ENCODE measurements at regions not wholly inside any gene's neighbourhood (a gene's known extent, or its start where the extent isn't known, plus 50 kb on each side); places are given as distances from the start of the nearest gene placed in this dataset.

DNA sequence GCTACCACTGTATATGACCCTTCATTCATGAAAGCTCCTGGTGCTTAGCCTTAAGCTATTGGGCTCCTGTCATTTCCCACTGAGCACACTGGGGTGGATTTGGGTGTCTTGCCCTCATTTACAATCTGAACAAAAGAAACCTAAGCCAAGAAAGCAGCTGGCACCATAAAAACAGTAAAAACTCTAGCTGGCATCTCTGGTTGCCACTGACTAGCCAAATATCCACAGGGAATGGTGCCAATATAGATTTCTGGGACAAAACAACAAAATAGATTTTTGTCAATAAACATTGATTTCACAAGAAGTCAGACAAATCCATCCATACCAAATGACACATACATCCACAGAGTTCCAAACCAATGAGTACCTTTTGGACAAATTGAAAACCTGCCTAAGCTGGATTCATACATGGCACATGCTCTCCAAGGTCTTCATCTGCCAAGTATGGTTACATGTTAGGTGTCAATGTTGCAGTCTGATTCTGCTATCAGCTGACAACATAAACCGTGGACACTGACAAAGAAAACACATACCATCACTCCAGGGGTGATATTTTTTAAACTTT, 1081.5 kb upstream of the ZEB2 start:
- TF ChIP-seq, protein P1, sequence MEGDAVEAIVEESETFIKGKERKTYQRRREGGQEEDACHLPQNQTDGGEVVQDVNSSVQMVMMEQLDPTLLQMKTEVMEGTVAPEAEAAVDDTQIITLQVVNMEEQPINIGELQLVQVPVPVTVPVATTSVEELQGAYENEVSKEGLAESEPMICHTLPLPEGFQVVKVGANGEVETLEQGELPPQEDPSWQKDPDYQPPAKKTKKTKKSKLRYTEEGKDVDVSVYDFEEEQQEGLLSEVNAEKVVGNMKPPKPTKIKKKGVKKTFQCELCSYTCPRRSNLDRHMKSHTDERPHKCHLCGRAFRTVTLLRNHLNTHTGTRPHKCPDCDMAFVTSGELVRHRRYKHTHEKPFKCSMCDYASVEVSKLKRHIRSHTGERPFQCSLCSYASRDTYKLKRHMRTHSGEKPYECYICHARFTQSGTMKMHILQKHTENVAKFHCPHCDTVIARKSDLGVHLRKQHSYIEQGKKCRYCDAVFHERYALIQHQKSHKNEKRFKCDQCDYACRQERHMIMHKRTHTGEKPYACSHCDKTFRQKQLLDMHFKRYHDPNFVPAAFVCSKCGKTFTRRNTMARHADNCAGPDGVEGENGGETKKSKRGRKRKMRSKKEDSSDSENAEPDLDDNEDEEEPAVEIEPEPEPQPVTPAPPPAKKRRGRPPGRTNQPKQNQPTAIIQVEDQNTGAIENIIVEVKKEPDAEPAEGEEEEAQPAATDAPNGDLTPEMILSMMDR (conservative IDR thresholded peaks at IDR 0.05): no peak
- TF ChIP-seq EZH2 (IDR thresholded peaks at IDR 0.05; ENCODE audit: low read depth): no peak
- no peaks in the 10 kb centered on the region for H4K20me1 ChIP-seq (ENCODE audit: insufficient read depth)

DNA sequence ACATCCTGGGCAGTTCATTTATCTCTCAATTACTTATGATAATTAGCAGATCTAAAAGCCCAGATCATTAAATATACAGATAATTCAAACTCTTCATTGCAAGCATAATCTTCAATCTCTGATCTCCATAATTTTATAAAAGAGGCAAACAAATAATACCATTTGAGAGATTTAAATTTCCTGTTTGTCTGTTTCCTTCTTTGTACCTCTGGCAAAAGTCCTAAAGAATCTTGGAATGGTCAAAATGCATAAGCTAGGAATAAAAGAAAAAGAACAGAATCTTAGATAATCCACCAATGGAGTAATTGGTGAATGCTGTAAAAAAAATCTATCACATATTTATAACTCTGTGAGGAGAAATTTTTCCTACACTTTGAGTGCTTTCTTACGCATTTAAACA, 1080.9 kb upstream of the ZEB2 start:
- intact Hi-C loops (cut with micrococcal nuclease; ENCODE audit: unreplicated experiment): no loop called here
- Histone ChIP-seq H3K9me3 (ENCODE audit: insufficient read depth, low read depth) (no peaks in the 10 kb centered on the region), H3K79me2 (ENCODE audit: low read depth) (no peaks in the 10 kb centered on the region), H3K4me1 (replicated peaks; ENCODE audit: insufficient read depth) (no peaks in the 10 kb centered on the region), H3K4me2 (no peak overlapping the region), H2AFZ (no peak overlapping the region), H3K36me3 (ENCODE audit: low read depth) (no peaks in the 10 kb centered on the region), H3K9me2 (ENCODE audit: insufficient read depth) (no peaks in the 10 kb centered on the region), H3K27me3 (ENCODE audit: insufficient read depth, low read depth) (no peaks in the 10 kb centered on the region), H3K27ac (no peak overlapping the region), H3K4me3 (no peak overlapping the region), H4K20me1 (ENCODE audit: insufficient read depth) (no peaks in the 10 kb centered on the region), H3F3A (ENCODE audit: insufficient read depth, low read depth) (no peaks in the 10 kb centered on the region)
- ChIA-PET CTCF (no interaction called here), POLR2A (ENCODE audit: unreplicated experiment) (no interaction called here)
- no TSS peak for BruUV-seq (replicated peaks)
- TF ChIP-seq, protein P1 (conservative IDR thresholded peaks at IDR 0.05): no peak
- no peak for TF ChIP-seq EZH2 (IDR thresholded peaks at IDR 0.05; ENCODE audit: low read depth)
- no peak for DNase-seq

More for the DNA sequence above, 1081.5 kb upstream of the ZEB2 start:
- Histone ChIP-seq H2AFZ (no peak overlapping the region), H3K4me1 (replicated peaks; ENCODE audit: insufficient read depth) (no peaks in the 10 kb centered on the region), H3K4me2 (no peak overlapping the region), H3K9me2 (ENCODE audit: insufficient read depth) (no peaks in the 10 kb centered on the region), H3K27me3 (ENCODE audit: insufficient read depth, low read depth) (no peaks in the 10 kb centered on the region), H3K36me3 (ENCODE audit: low read depth) (no peaks in the 10 kb centered on the region), H3K9me3 (ENCODE audit: insufficient read depth, low read depth) (no peaks in the 10 kb centered on the region), H3K4me3 (no peak overlapping the region), H3K79me2 (ENCODE audit: low read depth) (no peaks in the 10 kb centered on the region), H3F3A (ENCODE audit: insufficient read depth, low read depth) (no peaks in the 10 kb centered on the region), H3K27ac (no peak overlapping the region)
- BruUV-seq (replicated peaks): no TSS peak
- ChIA-PET POLR2A (ENCODE audit: unreplicated experiment) (no interaction called here), CTCF (no interaction called here)
- intact Hi-C loops (cut with micrococcal nuclease; ENCODE audit: unreplicated experiment): no loop called here
- DNase-seq: no peak

DNA sequence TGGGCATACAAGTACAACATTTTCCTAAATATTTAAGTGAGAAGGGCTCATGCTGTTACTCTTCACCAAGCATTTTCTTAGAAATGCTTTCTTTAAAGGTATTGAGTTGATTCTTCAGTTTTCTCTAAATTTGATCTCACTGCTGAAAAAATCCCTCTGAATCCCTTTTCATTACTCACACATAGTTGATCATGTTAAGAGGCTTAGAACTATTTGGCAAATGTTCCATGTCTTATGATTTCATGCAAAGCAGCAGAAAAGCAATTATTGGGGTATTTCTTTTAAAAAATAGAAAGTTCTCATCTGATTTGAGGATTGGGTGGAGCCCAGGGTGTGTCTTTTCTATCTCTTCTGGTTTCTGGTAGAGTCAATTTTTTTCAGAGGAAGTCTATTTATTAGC, 1079.8 kb upstream of the ZEB2 start:
- Histone ChIP-seq H3K27me3 (ENCODE audit: insufficient read depth, low read depth) (no peaks in the 10 kb centered on the region), H3K4me3 (no peak overlapping the region), H2AFZ (no peak overlapping the region), H3K4me1 (replicated peaks; ENCODE audit: insufficient read depth) (peaks cover 2% of the 10 kb centered on the region), H3K4me2 (no peak overlapping the region), H3K36me3 (ENCODE audit: low read depth) (no peaks in the 10 kb centered on the region), H3K9me3 (ENCODE audit: insufficient read depth, low read depth) (no peaks in the 10 kb centered on the region), H3F3A (ENCODE audit: insufficient read depth, low read depth) (no peaks in the 10 kb centered on the region), H4K20me1 (ENCODE audit: insufficient read depth) (no peaks in the 10 kb centered on the region), H3K79me2 (ENCODE audit: low read depth) (no peaks in the 10 kb centered on the region), H3K27ac (no peak overlapping the region), H3K9me2 (ENCODE audit: insufficient read depth) (no peaks in the 10 kb centered on the region)
- DNase-seq: no peak
- intact Hi-C loops (cut with micrococcal nuclease; ENCODE audit: unreplicated experiment): no loop called here
- CTCF ChIA-PET: no interaction called here
- no TSS peak for BruUV-seq (replicated peaks)
- TF ChIP-seq, protein P1 (conservative IDR thresholded peaks at IDR 0.05): no peak
- no peak for TF ChIP-seq EZH2 (IDR thresholded peaks at IDR 0.05; ENCODE audit: low read depth)
- POLR2A ChIA-PET (ENCODE audit: unreplicated experiment): no interaction called here
